ENCODE measurements at regions not wholly inside any gene's neighbourhood (a gene's known extent, or its start where the extent isn't known, plus 50 kb on each side); places are given as distances from the start of the nearest gene placed in this dataset.
A peak's percentile ranks its signal among the peaks of the same experiment; 100 is the strongest.

- peak; percentile 66 for TF ChIP-seq PAXIP1 (CRISPR knock-in tag; conservative IDR thresholded peaks at IDR 0.05)
- TF ChIP-seq ZNF710 (CRISPR knock-in tag; IDR thresholded peaks at IDR 0.05; ENCODE audit: borderline replicate concordance): peak; percentile 69; the same call in 1 of the 2 replicates
- peak; percentile 24; the same call in 1 of the 2 replicates for TF ChIP-seq ZBTB7B (CRISPR knock-in tag; IDR thresholded peaks at IDR 0.05)
- TF ChIP-seq AGO1 (IDR thresholded peaks at IDR 0.05; ENCODE audit: low read depth, low read length, poor library complexity, severe bottlenecking): no peak
- no peak for TF ChIP-seq SOX6 (IDR thresholded peaks at IDR 0.05)
- peak; percentile 93 for TF ChIP-seq SOX6 (CRISPR knock-in tag; IDR thresholded peaks at IDR 0.05)
Measured at GRCh38 chr16:51237861-51238378, 86.8 kb upstream of the SALL1 start (continued).

- no peaks in the 10 kb centered on the region for H3K9me3 ChIP-seq (ENCODE audit: low read length)
- no peak overlapping the region for H3K9ac ChIP-seq (ENCODE audit: insufficient read depth, low read depth, low read length)
- DNase-seq (ENCODE audit: low spot score): no peak
- ChIA-PET CTCF (ENCODE audit: low intra/inter-chr PET ratio, low total read pairs) (no interaction called here), POLR2A (interaction anchor here (2.7 kb wide), 1 partner anchor 85 kb away, joined by 14 read pairs; no protein-coding TSS in a partner anchor)
- BruUV-seq (replicated peaks): no TSS peak
- peak overlapping the region; percentile 26 for H3K4me2 ChIP-seq (ENCODE audit: low read depth, low read length)
- no peak for FAIRE-seq
- peaks cover 0 to 7% of the 10 kb centered on the region in 2 experiments; a peak in 1 of 5 replicates for H3K27me3 ChIP-seq (ENCODE audit: control insufficient read depth in 1 of 2, insufficient read depth in 2 of 2, low read length in 2 of 2)
- 47% methylated on average over 2 of the region's 2 CpGs for WGBS (ENCODE audit: low lambda C conversion rate)
- H3K27ac ChIP-seq (ENCODE audit: extremely low read length, insufficient read depth, low read length): no peak overlapping the region
- H3K79me2 ChIP-seq (ENCODE audit: insufficient read depth, low read length): no peaks in the 10 kb centered on the region
- peaks cover 42% of the 10 kb centered on the region for H3K4me1 ChIP-seq (ENCODE audit: insufficient read depth, low read length)
- no peak overlapping the region for H3K4me3 ChIP-seq (replicated peaks in 1 of 3; ENCODE audit: insufficient read depth in 1 of 3, low read depth in 2 of 3, low read length in 3 of 3)
- in situ Hi-C loops (cut with HindIII; ENCODE audit: extremely low pct_ligation_motif_present, low pct_unique_long_range_greater_than_20kb) (no loop called here), intact Hi-C loops (cut with micrococcal nuclease; ENCODE audit: unreplicated experiment) (loop anchor here (5.0 kb wide), 2 partner anchors 80 to 180 kb away; no protein-coding TSS in a partner anchor)
- H4K20me1 ChIP-seq (ENCODE audit: insufficient read depth, low read length): no peaks in the 10 kb centered on the region
- ATAC-seq: peak; percentile 7; the same call in 1 of the 3 replicates
- H3K36me3 ChIP-seq (replicated peaks in 1 of 2; ENCODE audit: control insufficient read depth in 1 of 2, insufficient read depth in 2 of 2, low read length in 2 of 2): no peaks in the 10 kb centered on the region
- TF ChIP-seq ZNF225 (CRISPR knock-in tag; IDR thresholded peaks at IDR 0.05): 0 out of 2 replicates have a peak, but pooled peaks have one; percentile 32
- no peak for TF ChIP-seq ZNF777 (CRISPR knock-in tag; IDR thresholded peaks at IDR 0.05)
- 0 out of 2 replicates have a peak, but pooled peaks have one; percentile 27 for TF ChIP-seq SALL1 (CRISPR knock-in tag; IDR thresholded peaks at IDR 0.05)
- no peak overlapping the region for H2AFZ ChIP-seq (ENCODE audit: low read length)
Measured at GRCh38 chr16:51237207-51237606, 86.1 kb upstream of the SALL1 start.
